CD14-positive monocyte (primary cell): ENCODE measurements at regions not wholly inside any gene's neighbourhood (a gene's known extent, or its start where the extent isn't known, plus 50 kb on each side); places are given as distances from the start of the nearest gene placed in this dataset.

Experiments used
- DNase-seq, 3 donors: peaks; one replicate each; pipeline ENCODE4 v3.0.0-alpha.2; 2011 to 2022
- H2AFZ ChIP-seq: 2 replicates; pipeline ENCODE4 v1.6.0; 2012; ENCODE audit warnings: mild to moderate bottlenecking, low read depth, low read length, inconsistent platforms; ENCODE audit not compliant: insufficient read depth, poor library complexity, severe bottlenecking
- H3K27ac ChIP-seq, 2 donors: 1 replicate in 1 of 2; 2 replicates in 1 of 2; pipeline ENCODE4 v1.5.1; 2012 to 2013; ENCODE audit warnings: low read length in 2 of 2, control low read depth in 1 of 2, inconsistent platforms in 1 of 2, low read depth in 1 of 2, mild to moderate bottlenecking in 1 of 2
- H3K27me3 ChIP-seq, 2 donors: one replicate each; pipeline versions ENCODE4 v1.6.0 to v1.6.1; 2011 to 2013; ENCODE audit warnings: low read length in 2 of 2; ENCODE audit not compliant: control insufficient read depth in 2 of 2, insufficient read depth in 2 of 2
- H3K36me3 ChIP-seq, 2 donors: replicated peaks in 1 of 2; 1 replicate in 1 of 2; 2 replicates in 1 of 2; pipeline versions ENCODE4 v1.5.1 to v1.6.1; 2012 to 2013; ENCODE audit warnings: low read length in 2 of 2, control low read depth in 1 of 2, inconsistent platforms in 1 of 2, mild to moderate bottlenecking in 1 of 2; ENCODE audit not compliant: insufficient read depth in 2 of 2, control insufficient read depth in 1 of 2
- H3K4me1 ChIP-seq, 2 donors: 1 replicate in 1 of 2; 2 replicates in 1 of 2; pipeline versions ENCODE4 v1.5.1 to v1.6.1; 2012 to 2013; ENCODE audit warnings: low read length in 2 of 2, control low read depth in 1 of 2, inconsistent platforms in 1 of 2, mild to moderate bottlenecking in 1 of 2, moderate library complexity in 1 of 2; ENCODE audit not compliant: insufficient read depth in 2 of 2, control insufficient read depth in 1 of 2
- H3K4me2 ChIP-seq: replicated peaks from 2 replicates; pipeline ENCODE3; 2012; ENCODE audit warnings: low read length, moderate library complexity, mild to moderate bottlenecking; ENCODE audit not compliant: poor library complexity, severe bottlenecking; ENCODE audit errors: extremely low read depth
- H3K4me3 ChIP-seq, 3 experiments: fragments of 200-600 bp in 1 of 3; sonication (generic) in 1 of 3; replicated peaks in 1 of 3; 1 replicate in 2 of 3; 2 replicates in 1 of 3; pipeline ENCODE4 v1.5.1; 2011 to 2013; ENCODE audit warnings: low read length in 3 of 3, mild to moderate bottlenecking in 3 of 3, control low read depth in 2 of 3, low read depth in 2 of 3, inconsistent platforms in 1 of 3, moderate library complexity in 1 of 3
- H3K79me2 ChIP-seq: 2 replicates; pipeline ENCODE4 v1.6.0; 2012; ENCODE audit warnings: mild to moderate bottlenecking, control low read depth, inconsistent platforms, low read length, moderate library complexity; ENCODE audit not compliant: insufficient read depth
- H3K9ac ChIP-seq: 2 replicates; pipeline ENCODE4 v1.6.0; 2017; ENCODE audit warnings: low read length, mild to moderate bottlenecking; ENCODE audit not compliant: insufficient read depth, poor library complexity, severe bottlenecking
- H3K9me3 ChIP-seq, 2 donors: replicated peaks in 1 of 2; 1 replicate in 1 of 2; 2 replicates in 1 of 2; pipeline versions ENCODE4 v1.5.1 to v1.6.1; 2012 to 2013; ENCODE audit warnings: low read length in 2 of 2, control low read depth in 1 of 2; ENCODE audit not compliant: control insufficient read depth in 1 of 2, insufficient read depth in 1 of 2
- H4K20me1 ChIP-seq: 2 replicates; pipeline ENCODE4 v1.6.0; 2012; ENCODE audit warnings: mild to moderate bottlenecking, low read length, control low read depth, moderate library complexity; ENCODE audit not compliant: insufficient read depth
- H3K27ac Mint-ChIP-seq, 7 donors: one replicate each; pipeline ENCODE4 v1.8.0; 2020; ENCODE audit warnings: mild to moderate bottlenecking in 7 of 7, mixed read lengths in 7 of 7, moderate library complexity in 6 of 7, inconsistent platforms in 2 of 7
- H3K27me3 Mint-ChIP-seq, 3 donors: one replicate each; pipeline ENCODE4 v1.8.0; 2021 to 2022; ENCODE audit warnings: low read depth in 3 of 3, mild to moderate bottlenecking in 3 of 3, mixed read lengths in 3 of 3, moderate library complexity in 3 of 3, inconsistent platforms in 1 of 3
- H3K36me3 Mint-ChIP-seq, 2 donors: one replicate each; pipeline ENCODE4 v1.8.0; 2020; ENCODE audit warnings: mixed read lengths in 2 of 2, inconsistent platforms in 1 of 2, mild to moderate bottlenecking in 1 of 2
- H3K4me1 Mint-ChIP-seq: one replicate; pipeline ENCODE4 v1.8.0; 2020; ENCODE audit warnings: mild to moderate bottlenecking, mixed read lengths
- H3K4me3 Mint-ChIP-seq, 2 donors: one replicate each; pipeline ENCODE4 v1.8.0; 2020; ENCODE audit warnings: mild to moderate bottlenecking in 2 of 2, mixed read lengths in 2 of 2, moderate library complexity in 1 of 2
- H3K9me3 Mint-ChIP-seq, 7 donors: one replicate each; pipeline ENCODE4 v1.8.0; 2020 to 2022; ENCODE audit warnings: mixed read lengths in 7 of 7, mild to moderate bottlenecking in 6 of 7, moderate library complexity in 6 of 7, inconsistent platforms in 2 of 7
- WGBS: methylation state at CpG from one replicate; pipeline ENCODE4 v1.1.5; 2013; ENCODE audit warnings: missing lambda C conversion rate; ENCODE audit not compliant: insufficient coverage; 5-methylcytosine and 5-hydroxymethylcytosine counted together
- intact Hi-C, 2 donors: fragments of 100-400 bp; cut with micrococcal nuclease; formaldehyde crosslinking; loops; one replicate each; pipeline versions ENCODE4 v1.15.0 to v1.15.1; 2023
- TF ChIP-seq, protein P1 (sequence below): fragments of 200-600 bp; IDR thresholded peaks from one replicate; pipeline ENCODE4 v1.8.0; 2022; ENCODE audit warnings: antibody characterized with exemption, mild to moderate bottlenecking

DNA sequence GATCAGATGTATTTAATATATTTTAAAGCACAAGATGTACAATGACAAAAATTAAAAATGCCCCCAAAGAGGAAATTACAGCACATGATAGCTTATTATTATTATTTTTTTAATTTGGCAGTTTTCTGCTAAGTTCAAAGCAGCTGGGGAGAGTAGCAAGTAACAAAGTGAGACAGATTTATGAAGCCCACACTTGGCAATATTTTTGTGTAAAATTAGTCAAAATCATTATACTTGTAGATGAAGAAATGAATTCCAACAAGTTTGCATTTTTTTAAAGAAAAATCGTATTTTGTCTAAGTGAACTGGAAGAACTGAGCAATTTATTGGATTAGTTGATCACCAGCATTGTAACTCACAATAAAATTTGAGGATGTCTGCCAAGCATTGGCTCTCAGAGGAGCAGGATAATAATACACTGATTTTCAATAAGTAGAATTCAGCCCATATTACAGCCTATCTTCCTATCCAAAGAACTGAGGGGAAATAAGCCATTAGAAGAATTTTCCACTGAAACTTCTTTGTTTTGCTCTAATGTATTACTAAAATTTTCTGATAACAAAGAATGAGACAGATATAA is 215.6 kb downstream of the MAP2K6 start:
- no CpG with 5 or more reads among the region's 1 CpG for WGBS
- intact Hi-C loops = no loop called here
- no peak overlapping the region for H3K9ac ChIP-seq
- H3K27ac Mint-ChIP-seq = no peak overlapping the region
- no peaks in the 10 kb centered on the region for H4K20me1 ChIP-seq
- no peaks in the 10 kb centered on the region for H3K36me3 ChIP-seq
- peaks cover 0 to 1% (median 0%) of the 10 kb centered on the region in 3 donors for H3K27me3 Mint-ChIP-seq
- no peak overlapping the region for H3K4me3 ChIP-seq
- H3K4me2 ChIP-seq = no peak overlapping the region
- H3K27me3 ChIP-seq = no peaks in the 10 kb centered on the region
- H3K4me1 Mint-ChIP-seq = no peaks in the 10 kb centered on the region
- TF ChIP-seq, protein P1, sequence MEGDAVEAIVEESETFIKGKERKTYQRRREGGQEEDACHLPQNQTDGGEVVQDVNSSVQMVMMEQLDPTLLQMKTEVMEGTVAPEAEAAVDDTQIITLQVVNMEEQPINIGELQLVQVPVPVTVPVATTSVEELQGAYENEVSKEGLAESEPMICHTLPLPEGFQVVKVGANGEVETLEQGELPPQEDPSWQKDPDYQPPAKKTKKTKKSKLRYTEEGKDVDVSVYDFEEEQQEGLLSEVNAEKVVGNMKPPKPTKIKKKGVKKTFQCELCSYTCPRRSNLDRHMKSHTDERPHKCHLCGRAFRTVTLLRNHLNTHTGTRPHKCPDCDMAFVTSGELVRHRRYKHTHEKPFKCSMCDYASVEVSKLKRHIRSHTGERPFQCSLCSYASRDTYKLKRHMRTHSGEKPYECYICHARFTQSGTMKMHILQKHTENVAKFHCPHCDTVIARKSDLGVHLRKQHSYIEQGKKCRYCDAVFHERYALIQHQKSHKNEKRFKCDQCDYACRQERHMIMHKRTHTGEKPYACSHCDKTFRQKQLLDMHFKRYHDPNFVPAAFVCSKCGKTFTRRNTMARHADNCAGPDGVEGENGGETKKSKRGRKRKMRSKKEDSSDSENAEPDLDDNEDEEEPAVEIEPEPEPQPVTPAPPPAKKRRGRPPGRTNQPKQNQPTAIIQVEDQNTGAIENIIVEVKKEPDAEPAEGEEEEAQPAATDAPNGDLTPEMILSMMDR = no peak
- H3K9me3 ChIP-seq = no peaks in the 10 kb centered on the region
- H3K9me3 Mint-ChIP-seq = peaks cover 2 to 6% (median 6%) of the 10 kb centered on the region in 7 donors
- no peak for DNase-seq
- no peaks in the 10 kb centered on the region for H3K36me3 Mint-ChIP-seq
- H2AFZ ChIP-seq = no peak overlapping the region
- no peaks in the 10 kb centered on the region for H3K79me2 ChIP-seq
- H3K4me1 ChIP-seq = no peaks in the 10 kb centered on the region
- H3K27ac ChIP-seq = no peak overlapping the region
- H3K4me3 Mint-ChIP-seq = no peak overlapping the region

DNA sequence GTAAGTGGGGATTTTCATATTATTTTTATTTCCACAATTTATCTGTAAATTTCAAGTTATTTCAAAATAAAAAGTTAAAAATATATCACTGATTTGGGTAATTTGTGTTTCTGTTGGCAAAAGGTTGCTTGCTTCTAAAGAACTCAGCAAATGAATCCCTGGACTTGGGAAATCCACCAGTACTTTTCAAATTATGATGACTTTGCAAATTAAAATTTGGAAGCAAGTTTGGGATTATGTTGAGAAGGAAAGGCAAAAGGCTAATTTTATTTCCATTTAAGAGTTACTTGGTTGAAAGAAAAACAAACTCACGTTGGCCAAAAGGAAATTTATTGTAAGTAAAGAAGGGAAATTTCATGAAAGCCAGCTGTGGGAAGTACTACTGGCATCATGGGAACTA is 220.3 kb downstream of the MAP2K6 start:
- 80% methylated on average over 1 of the region's 1 CpG for WGBS
- DNase-seq = no peak
- Mint-ChIP-seq H3K9me3 (peaks cover 0 to 4% (median 3%) of the 10 kb centered on the region in 7 donors), H3K27me3 (peaks cover 0 to 1% (median 0%) of the 10 kb centered on the region in 3 donors), H3K36me3 (no peaks in the 10 kb centered on the region), H3K4me3 (no peak overlapping the region), H3K27ac (no peak overlapping the region), H3K4me1 (no peaks in the 10 kb centered on the region)
- no peak overlapping the region for H3K27ac ChIP-seq
- no peak overlapping the region for H3K4me2 ChIP-seq
- H3K9me3 ChIP-seq = no peaks in the 10 kb centered on the region
- TF ChIP-seq, protein P1 = no peak
- no peak overlapping the region for H3K4me3 ChIP-seq
- H3K27me3 ChIP-seq = no peaks in the 10 kb centered on the region
- H3K79me2 ChIP-seq = no peaks in the 10 kb centered on the region
- intact Hi-C loops = no loop called here
- no peak overlapping the region for H2AFZ ChIP-seq
- no peaks in the 10 kb centered on the region for H4K20me1 ChIP-seq
- no peaks in the 10 kb centered on the region for H3K4me1 ChIP-seq
- H3K36me3 ChIP-seq = no peaks in the 10 kb centered on the region
- H3K9ac ChIP-seq = no peak overlapping the region
